GM18517 (cell line): ENCODE measurements at regions not wholly inside any gene's neighbourhood (a gene's known extent, or its start where the extent isn't known, plus 50 kb on each side); places are given as distances from the start of the nearest gene placed in this dataset.
"Not testable (repeated sequence)": the region's sequence is repeated elsewhere in the genome, so short reads cannot be mapped to it uniquely, and the experiment has no call there.

Source experiments
- ATAC-seq: cut with Tn5 transposase; IDR thresholded peaks from one replicate; pipeline ENCODE4 v1.9.1; 2021; ENCODE audit warnings: mild to moderate bottlenecking, moderate library complexity; ENCODE audit not compliant: unreplicated experiment

DNA sequence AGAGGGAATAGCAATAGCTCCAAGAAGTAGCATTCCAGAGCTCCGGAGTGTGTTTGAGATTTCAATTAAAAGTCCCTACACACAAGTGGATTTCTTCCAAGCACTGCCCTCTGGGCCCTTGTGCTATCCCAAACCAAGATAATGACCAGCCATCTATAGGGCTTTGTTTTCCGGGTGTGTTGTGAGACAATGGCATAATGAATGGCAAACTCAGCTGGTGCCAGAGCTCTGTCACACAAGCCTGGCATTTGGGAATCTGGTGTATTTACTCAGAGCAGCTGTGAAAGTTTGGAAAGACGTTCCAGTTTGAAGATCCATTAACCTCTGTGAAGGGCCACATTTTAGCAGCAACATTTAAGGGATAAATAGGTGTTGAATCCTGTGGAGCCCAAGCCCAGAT is 61.2 kb upstream of the TMTC2 start:
- no peak for ATAC-seq

DNA sequence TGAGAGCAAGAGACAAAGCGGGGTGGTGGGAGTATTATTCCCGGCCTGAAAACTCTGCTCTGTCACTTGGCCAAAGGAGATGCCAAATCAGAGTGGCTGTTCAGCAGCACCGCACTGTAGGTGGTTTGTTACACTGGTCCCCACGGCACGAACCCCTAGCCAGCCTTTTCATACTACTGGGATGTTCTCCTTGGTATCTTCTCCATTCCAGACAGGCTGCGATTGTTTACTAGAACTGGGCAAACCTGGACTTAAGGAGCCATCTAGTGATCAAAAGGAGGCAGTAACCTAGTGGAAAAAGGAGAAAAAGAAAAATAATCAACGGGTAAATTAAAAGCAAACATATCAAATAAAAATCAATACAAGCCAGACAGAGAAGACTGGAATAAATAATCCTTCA is 58.9 kb upstream of the TMTC2 start:
- peak; percentile 70 for ATAC-seq

DNA sequence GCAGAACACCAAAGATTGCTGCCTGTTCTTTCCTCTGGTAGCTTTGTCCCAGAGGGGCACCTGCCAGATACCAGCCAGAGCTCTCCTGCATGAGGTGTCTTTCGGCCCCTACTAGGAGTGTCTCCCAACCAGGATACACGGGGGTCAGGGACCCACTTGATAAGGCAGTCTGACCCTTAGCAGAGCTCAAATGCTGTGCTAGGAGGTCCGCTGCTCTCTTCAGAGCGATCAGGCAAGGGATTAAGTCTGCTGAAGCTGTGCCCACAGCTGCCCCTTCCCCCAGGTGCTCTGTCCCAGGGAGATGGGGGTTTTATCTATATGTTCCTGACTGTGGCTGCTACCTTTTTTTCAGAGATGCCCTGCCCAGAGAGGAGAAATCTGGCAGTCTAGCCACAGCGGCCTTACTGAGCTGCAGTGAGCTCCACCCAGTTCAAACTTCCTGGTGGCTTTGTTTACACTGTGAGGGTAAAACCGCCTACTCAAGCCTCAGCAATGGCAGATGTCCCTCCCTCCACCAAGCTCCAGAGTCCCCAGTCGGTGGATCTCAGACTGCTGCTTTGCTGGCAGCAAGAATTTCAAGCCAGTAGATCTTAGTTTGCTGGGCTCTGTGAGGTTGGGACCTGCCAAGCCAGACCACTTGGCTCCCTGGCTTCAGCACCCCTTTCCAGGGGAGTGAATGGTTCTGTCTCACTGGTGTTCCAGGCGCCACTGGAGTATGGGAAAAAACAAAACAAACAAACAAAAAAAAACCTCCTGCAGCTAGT is 52.0 kb upstream of the TMTC2 start:
- ATAC-seq = not testable (repeated sequence)

GRCh38 chr12:82635263-82635662 is 51.4 kb upstream of the TMTC2 start:
- ATAC-seq = no peak
